WERI-Rb-1 (cell line): ENCODE measurements at regions not wholly inside any gene's neighbourhood (a gene's known extent, or its start where the extent isn't known, plus 50 kb on each side); places are given as distances from the start of the nearest gene placed in this dataset.
"Not testable (repeated sequence)": the region's sequence is repeated elsewhere in the genome, so short reads cannot be mapped to it uniquely, and the experiment has no call there.

Experiments used
- DNase-seq: peaks from one replicate; pipeline ENCODE4 v3.0.0-alpha.2; 2020
- H3K27ac ChIP-seq: fragments of 250-450 bp; sonication (Bioruptor Pico); 2 replicates; pipeline ENCODE4 v1.5.1; 2020; ENCODE audit warnings: mild to moderate bottlenecking, moderate library complexity
- H3K27me3 ChIP-seq: fragments of 250-450 bp; sonication (Bioruptor Pico); 2 replicates; pipeline ENCODE4 v1.5.1; 2021; ENCODE audit warnings: mild to moderate bottlenecking, low read depth, moderate library complexity; ENCODE audit not compliant: insufficient read depth, severe bottlenecking
- H3K36me3 ChIP-seq: fragments of 250-450 bp; sonication (Bioruptor Pico); 2 replicates; pipeline ENCODE4 v1.5.1; 2020; ENCODE audit warnings: mild to moderate bottlenecking, moderate library complexity
- H3K4me3 ChIP-seq: 2 replicates; pipeline ENCODE4 v1.5.1; 2011; ENCODE audit warnings: low read depth, mild to moderate bottlenecking, control low read depth, low read length
- H3K9me3 ChIP-seq: fragments of 250-450 bp; sonication (Bioruptor Pico); 2 replicates; pipeline ENCODE4 v1.5.1; 2021; ENCODE audit warnings: mild to moderate bottlenecking, moderate library complexity; ENCODE audit not compliant: severe bottlenecking
- TF ChIP-seq, protein P1 (sequence below): IDR thresholded peaks from 2 replicates; pipeline ENCODE4 v1.5.1; 2011; ENCODE audit warnings: low read depth, mild to moderate bottlenecking, control low read depth, inconsistent platforms, low read length

DNA sequence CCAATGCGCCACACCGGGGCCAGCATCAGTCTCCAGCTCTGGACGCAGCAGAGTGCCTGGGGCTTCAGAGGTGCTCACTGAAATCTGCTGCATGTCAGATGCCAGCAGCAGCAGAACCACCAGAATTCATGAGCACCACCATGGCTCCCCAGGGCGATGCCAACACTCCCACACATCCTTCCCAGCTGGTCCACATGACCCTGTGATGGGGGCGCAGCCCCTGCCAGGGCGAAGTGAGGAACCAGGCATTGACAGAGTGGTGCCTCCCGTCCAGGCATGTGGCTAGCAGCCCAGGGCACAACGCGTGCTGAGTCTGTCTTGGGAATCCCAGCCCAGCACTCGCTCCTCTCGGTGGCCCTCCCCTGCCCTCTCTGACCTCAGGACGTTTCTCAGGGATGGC, 80.4 kb downstream of the DHCR7 start:
- Histone ChIP-seq H3K4me3 (no peak overlapping the region), H3K27me3 (no peaks in the 10 kb centered on the region), H3K36me3 (no peaks in the 10 kb centered on the region), H3K27ac (no peak overlapping the region), H3K9me3 (no peaks in the 10 kb centered on the region)
- DNase-seq: no peak
- TF ChIP-seq, protein P1, sequence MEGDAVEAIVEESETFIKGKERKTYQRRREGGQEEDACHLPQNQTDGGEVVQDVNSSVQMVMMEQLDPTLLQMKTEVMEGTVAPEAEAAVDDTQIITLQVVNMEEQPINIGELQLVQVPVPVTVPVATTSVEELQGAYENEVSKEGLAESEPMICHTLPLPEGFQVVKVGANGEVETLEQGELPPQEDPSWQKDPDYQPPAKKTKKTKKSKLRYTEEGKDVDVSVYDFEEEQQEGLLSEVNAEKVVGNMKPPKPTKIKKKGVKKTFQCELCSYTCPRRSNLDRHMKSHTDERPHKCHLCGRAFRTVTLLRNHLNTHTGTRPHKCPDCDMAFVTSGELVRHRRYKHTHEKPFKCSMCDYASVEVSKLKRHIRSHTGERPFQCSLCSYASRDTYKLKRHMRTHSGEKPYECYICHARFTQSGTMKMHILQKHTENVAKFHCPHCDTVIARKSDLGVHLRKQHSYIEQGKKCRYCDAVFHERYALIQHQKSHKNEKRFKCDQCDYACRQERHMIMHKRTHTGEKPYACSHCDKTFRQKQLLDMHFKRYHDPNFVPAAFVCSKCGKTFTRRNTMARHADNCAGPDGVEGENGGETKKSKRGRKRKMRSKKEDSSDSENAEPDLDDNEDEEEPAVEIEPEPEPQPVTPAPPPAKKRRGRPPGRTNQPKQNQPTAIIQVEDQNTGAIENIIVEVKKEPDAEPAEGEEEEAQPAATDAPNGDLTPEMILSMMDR: no peak

DNA sequence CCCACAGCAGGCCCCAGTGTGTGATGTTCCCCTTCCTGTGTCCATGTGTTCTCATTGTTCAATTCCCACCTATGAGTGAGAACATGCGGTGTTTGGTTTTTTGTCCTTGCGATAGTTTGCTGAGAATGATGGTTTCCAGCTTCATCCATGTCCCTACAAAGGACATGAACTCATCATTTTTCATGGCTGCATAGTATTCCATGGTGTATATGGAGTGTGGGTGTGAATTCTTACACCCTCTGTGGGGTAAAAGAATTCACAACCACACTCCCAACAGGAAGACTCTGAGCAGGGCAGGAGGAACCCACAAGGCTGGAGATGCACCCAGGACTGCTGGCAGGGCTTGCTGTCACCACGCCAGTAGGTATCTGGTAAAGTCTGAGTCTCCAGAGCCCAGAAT, 80.9 kb downstream of the DHCR7 start:
- not testable (repeated sequence) for DNase-seq, H3K4me3 ChIP-seq, H3K36me3 ChIP-seq, H3K27me3 ChIP-seq, H3K27ac ChIP-seq, H3K9me3 ChIP-seq

DNA sequence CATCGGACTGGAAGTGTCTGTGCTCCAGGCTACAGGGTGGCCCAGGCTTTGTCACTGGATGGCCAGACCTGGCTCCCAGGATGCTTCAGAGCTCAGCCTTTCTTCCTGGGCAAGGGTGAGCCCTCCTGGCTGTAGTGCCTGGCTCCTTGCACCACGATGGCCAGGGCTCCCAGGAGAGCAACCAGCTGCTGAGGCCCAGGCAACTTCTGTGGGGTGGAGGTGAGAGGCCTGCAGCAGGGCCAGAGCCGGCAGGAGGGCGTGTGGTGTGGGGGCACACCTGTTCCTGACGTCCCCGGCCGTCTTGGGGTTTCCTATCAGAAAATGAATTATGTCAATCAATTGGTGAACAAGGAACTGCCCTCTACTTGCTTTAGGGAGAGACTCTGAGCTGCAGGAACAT, 82.1 kb downstream of the DHCR7 start:
- DNase-seq: no peak
- TF ChIP-seq, protein P1: no peak
- H3K4me3 ChIP-seq: no peak overlapping the region

DNA sequence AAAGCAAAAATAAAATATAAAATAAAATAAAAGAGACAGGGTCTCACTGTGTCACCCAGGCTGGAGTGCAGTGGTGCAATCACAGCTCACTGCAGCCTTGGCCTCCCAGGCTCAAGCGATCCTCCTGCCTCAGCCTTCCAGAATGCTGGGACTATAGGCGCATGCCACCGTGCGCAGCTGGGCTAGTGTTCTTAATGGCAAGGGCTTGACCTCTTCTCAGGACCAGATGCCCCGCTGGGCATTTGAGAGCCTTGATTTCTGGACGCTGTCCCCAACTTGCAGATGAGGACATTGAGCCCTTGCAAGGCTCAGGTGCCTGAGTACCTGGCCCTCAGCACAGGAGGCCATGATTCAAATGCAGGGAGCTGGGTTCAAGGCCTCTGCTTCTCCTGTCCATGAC, 82.6 kb downstream of the DHCR7 start:
- Histone ChIP-seq H3K9me3 (peaks cover 6% of the 10 kb centered on the region), H3K27ac (no peak overlapping the region), H3K4me3 (no peak overlapping the region), H3K27me3 (no peaks in the 10 kb centered on the region), H3K36me3 (no peaks in the 10 kb centered on the region)
- DNase-seq: no peak
- TF ChIP-seq, protein P1: no peak

More for the DNA sequence above, 82.1 kb downstream of the DHCR7 start:
- peaks cover 6% of the 10 kb centered on the region for H3K9me3 ChIP-seq
- H3K27me3 ChIP-seq: no peaks in the 10 kb centered on the region
- no peak overlapping the region for H3K27ac ChIP-seq
- H3K36me3 ChIP-seq: no peaks in the 10 kb centered on the region

DNA sequence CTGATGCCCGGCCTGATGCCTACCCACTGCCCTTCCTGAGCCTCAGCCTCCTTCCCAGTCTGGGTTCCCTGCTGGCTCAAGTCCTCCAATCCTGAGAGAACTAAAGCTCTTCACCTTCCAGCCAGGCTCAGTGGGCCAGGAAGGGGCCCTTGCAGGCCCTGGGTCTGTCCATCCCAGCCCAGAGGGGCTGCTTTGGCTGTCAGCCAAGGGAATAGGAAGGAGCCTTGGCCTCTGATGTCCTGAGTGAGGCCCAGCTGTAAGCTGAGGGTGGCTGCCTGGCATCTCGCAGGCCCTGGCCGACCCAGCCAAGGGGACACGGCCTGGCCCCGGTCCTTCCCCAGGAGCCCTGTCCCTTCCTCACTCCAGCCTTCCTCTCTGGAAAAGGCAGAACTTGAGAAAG, 83.4 kb downstream of the DHCR7 start:
- DNase-seq: no peak
- Histone ChIP-seq H3K27me3 (no peaks in the 10 kb centered on the region), H3K4me3 (no peak overlapping the region), H3K36me3 (no peaks in the 10 kb centered on the region), H3K9me3 (peaks cover 6% of the 10 kb centered on the region), H3K27ac (peak overlapping the region; percentile 79)
- TF ChIP-seq, protein P1: no peak

DNA sequence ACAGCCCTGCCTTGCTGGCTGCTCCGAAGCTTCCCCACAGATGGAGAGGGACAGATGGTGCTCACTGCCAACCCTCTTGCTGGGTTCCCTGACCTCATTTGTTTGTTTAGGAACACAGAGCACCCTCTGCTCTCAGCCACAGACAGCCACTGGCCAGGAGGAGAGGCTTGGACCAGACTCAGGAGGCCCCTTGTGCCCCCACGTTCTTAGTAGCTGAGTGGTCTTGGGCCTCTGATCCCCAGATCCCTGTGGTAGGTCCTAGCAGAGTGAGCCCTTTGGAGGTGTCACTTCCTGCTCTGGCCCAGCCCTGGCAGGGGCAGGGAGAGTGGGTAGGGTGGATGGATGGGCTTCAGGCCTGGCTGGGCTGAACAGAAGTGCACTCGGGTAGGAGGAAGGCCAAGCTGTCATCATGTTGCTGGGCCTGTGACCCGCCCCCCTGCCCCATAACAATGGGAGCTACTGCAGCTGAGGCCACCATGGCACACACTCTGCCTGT, 84.0 kb downstream of the DHCR7 start:
- Histone ChIP-seq H3K27me3 (no peaks in the 10 kb centered on the region), H3K27ac (peak overlapping the region; percentile 79), H3K9me3 (peaks cover 6% of the 10 kb centered on the region), H3K4me3 (no peak overlapping the region), H3K36me3 (no peaks in the 10 kb centered on the region)
- TF ChIP-seq, protein P1: no peak
- peak; percentile 77 for DNase-seq
